Lower leg skin (tissue), 4 donors: ENCODE measurements at regions not wholly inside any gene's neighbourhood (a gene's known extent, or its start where the extent isn't known, plus 50 kb on each side); places are given as distances from the start of the nearest gene placed in this dataset.

Experiments
- DNase-seq, 2 donors: peaks; one replicate each; pipeline ENCODE4 v3.0.0-alpha.2; 2019; ENCODE audit warnings: low spot score in 2 of 2
- H3K4me3 ChIP-seq: fragments of 200-600 bp; sonication (generic); 2 replicates; pipeline ENCODE4 v1.5.1; 2017; ENCODE audit warnings: mild to moderate bottlenecking, low read depth; ENCODE audit not compliant: poor library complexity, severe bottlenecking
- CTCF ChIP-seq, 3 donors: fragments of 450-650 bp; IDR thresholded peaks; one replicate each; pipeline ENCODE4 v1.5.1; 2016; ENCODE audit warnings: antibody characterized with exemption in 3 of 3, mild to moderate bottlenecking in 3 of 3, moderate library complexity in 2 of 3
- POLR2A ChIP-seq, 2 donors: fragments of 450-650 bp; IDR thresholded peaks; one replicate each; pipeline ENCODE4 v1.6.1; 2016 to 2017; ENCODE audit warnings: antibody characterized with exemption in 2 of 2, mild to moderate bottlenecking in 1 of 2, moderate library complexity in 1 of 2
- WGBS, 2 donors: methylation state at CpG; one replicate each; pipeline ENCODE4 v1.1.5; 2018; 5-methylcytosine and 5-hydroxymethylcytosine counted together
- intact Hi-C: fragments of 100-400 bp; cut with DNase I; formaldehyde crosslinking; loops from one replicate; pipeline ENCODE4 v1.15.0; 2023; ENCODE audit warnings: low total_unique reads

DNA sequence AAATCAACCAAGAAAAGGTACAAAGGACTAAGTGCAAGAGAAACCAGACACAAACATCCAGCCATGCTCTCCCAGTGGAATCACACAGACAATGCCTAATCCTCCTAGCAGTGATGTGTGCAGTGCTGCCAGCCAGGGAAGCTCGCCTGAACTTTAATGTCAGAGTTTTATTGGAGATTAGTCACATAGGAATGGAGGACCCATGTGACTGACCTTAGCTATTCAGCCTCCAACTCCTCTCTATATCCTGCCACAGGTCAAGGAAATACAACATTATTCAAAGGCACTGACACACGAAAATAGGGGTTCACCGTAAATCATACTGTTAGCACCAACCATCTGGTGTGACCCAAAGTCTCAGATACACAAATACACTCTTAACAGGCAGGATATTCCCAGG is 684.6 kb downstream of the DOK5 start:
- TF ChIP-seq POLR2A (IDR thresholded peaks at IDR 0.05), result no peak
- no peak for TF ChIP-seq CTCF (IDR thresholded peaks at IDR 0.05)
- WGBS, 2 donors, result 52 to 59% methylated on average over 3 of the region's 3 CpGs
- intact Hi-C loops, result no loop called here
- DNase-seq, result no peak
- no peak overlapping the region for H3K4me3 ChIP-seq

- no peak for DNase-seq
- no peak for TF ChIP-seq CTCF (IDR thresholded peaks at IDR 0.05)
- TF ChIP-seq POLR2A (IDR thresholded peaks at IDR 0.05), result no peak
- H3K4me3 ChIP-seq, result no peak overlapping the region
- intact Hi-C loops, result no loop called here
- 75 to 78% methylated on average over 3 of the region's 3 CpGs for WGBS, 2 donors
Measured at GRCh38 chr20:55159230-55159629, 683.8 kb downstream of the DOK5 start.

- WGBS, 2 donors, result 66 to 72% methylated on average over 2 of the region's 2 CpGs
- TF ChIP-seq POLR2A (IDR thresholded peaks at IDR 0.05), result no peak
- TF ChIP-seq CTCF (IDR thresholded peaks at IDR 0.05), result no peak
- intact Hi-C loops, result no loop called here
Measured at GRCh38 chr20:55158446-55158845, 683.1 kb downstream of the DOK5 start.

GRCh38 chr20:55155360-55155759 is 680.0 kb downstream of the DOK5 start:
- no peak overlapping the region for H3K4me3 ChIP-seq
- no peak for DNase-seq
- TF ChIP-seq CTCF (IDR thresholded peaks at IDR 0.05), result no peak
- no peak for TF ChIP-seq POLR2A (IDR thresholded peaks at IDR 0.05)
- intact Hi-C loops, result no loop called here

More at GRCh38 chr20:55158446-55158845, 683.1 kb downstream of the DOK5 start:
- H3K4me3 ChIP-seq, result no peak overlapping the region
- no peak for DNase-seq

GRCh38 chr20:55153001-55153645 is 677.7 kb downstream of the DOK5 start:
- intact Hi-C loops, result no loop called here
- 18 to 28% methylated on average over 3 of the region's 3 CpGs for WGBS, 2 donors
- H3K4me3 ChIP-seq, result no peak overlapping the region
- no peak for DNase-seq
- no peak for TF ChIP-seq POLR2A (IDR thresholded peaks at IDR 0.05)
- TF ChIP-seq CTCF (IDR thresholded peaks at IDR 0.05), result no peak

DNA sequence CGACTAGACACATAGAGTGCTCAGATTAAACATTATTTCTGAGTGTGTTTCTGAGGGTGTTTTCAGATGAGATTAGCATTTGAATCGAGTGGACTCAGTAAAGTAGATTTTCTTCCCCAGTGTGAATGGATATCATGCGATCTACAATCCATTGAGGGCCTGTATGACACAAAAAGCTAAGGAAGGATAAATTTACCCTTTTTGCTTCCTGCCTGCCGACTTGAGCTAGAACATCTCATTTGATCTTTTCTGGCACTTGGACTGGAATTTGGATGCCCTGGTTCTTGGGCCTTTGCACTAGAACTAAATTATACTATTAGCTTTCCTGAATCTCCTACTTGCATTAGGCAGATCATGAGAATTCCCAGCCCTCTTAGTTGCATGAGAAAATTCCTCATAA is 675.8 kb downstream of the DOK5 start:
- no peak for DNase-seq
- 19 to 21% methylated on average over 4 of the region's 4 CpGs for WGBS, 2 donors
- no peak overlapping the region for H3K4me3 ChIP-seq
- TF ChIP-seq POLR2A (IDR thresholded peaks at IDR 0.05), result no peak
- TF ChIP-seq CTCF (IDR thresholded peaks at IDR 0.05), result no peak
- intact Hi-C loops, result no loop called here
